HepG2 (cell line): ENCODE measurements at regions not wholly inside any gene's neighbourhood (a gene's known extent, or its start where the extent isn't known, plus 50 kb on each side); places are given as distances from the start of the nearest gene placed in this dataset.

Experiments used
- ARNT2 ChIP-seq: sonication (generic); formaldehyde crosslinking; IDR thresholded peaks from 2 replicates; pipeline ENCODE4 v1.8.0; 2022; ENCODE audit warnings: mild to moderate bottlenecking, low read depth, missing genetic modification reagents, moderate library complexity
- FLYWCH1 ChIP-seq: sonication (generic); formaldehyde crosslinking; IDR thresholded peaks from 2 replicates; pipeline ENCODE4 v1.8.1; 2023; ENCODE audit warnings: mild to moderate bottlenecking, missing genetic modification reagents
- KAT2B ChIP-seq: fragments of 150-350 bp; IDR thresholded peaks from 2 replicates; pipeline ENCODE4 v1.6.1; 2014; ENCODE audit warnings: low read depth, low read length, borderline replicate concordance
- KDM2A ChIP-seq: sonication (generic); formaldehyde crosslinking; IDR thresholded peaks from 2 replicates; pipeline ENCODE4 v1.4.0; 2020; ENCODE audit warnings: low read depth, missing genetic modification reagents, borderline replicate concordance
- KLF16 ChIP-seq, 2 experiments: sonication (generic) in 1 of 2; formaldehyde crosslinking in 1 of 2; IDR thresholded peaks; 2 replicates each; pipeline versions ENCODE4 v1.6.1 to v1.8.0; 2016 to 2023; ENCODE audit warnings: missing genetic modification reagents in 2 of 2, missing compliant biosample characterization in 1 of 2
- PRMT3 ChIP-seq: sonication (generic); formaldehyde crosslinking; IDR thresholded peaks from 2 replicates; pipeline ENCODE4 v1.8.1; 2022; ENCODE audit warnings: low read depth, mild to moderate bottlenecking, moderate library complexity, missing genetic modification reagents, borderline replicate concordance
- STAT5B ChIP-seq: sonication (generic); formaldehyde crosslinking; IDR thresholded peaks from 2 replicates; pipeline ENCODE4 v1.4.0; 2020; ENCODE audit warnings: missing genetic modification reagents
- ZNF264 ChIP-seq: sonication (generic); formaldehyde crosslinking; IDR thresholded peaks from 2 replicates; pipeline ENCODE4 v1.4.0; 2020; ENCODE audit warnings: missing genetic modification reagents
- ZNF383 ChIP-seq: sonication (generic); formaldehyde crosslinking; IDR thresholded peaks from 2 replicates; pipeline ENCODE4 v1.4.0; 2020; ENCODE audit warnings: missing genetic modification reagents, mild to moderate bottlenecking, borderline replicate concordance
- TF ChIP-seq, protein P1 (sequence below): sonication (generic); formaldehyde crosslinking; IDR thresholded peaks from 2 replicates; pipeline ENCODE4 v1.4.0; 2020; ENCODE audit warnings: mild to moderate bottlenecking, missing genetic modification reagents
- TF ChIP-seq, protein P2 (sequence below): sonication (generic); formaldehyde crosslinking; IDR thresholded peaks from 2 replicates; pipeline ENCODE4 v1.8.0; 2023; ENCODE audit warnings: mild to moderate bottlenecking, missing genetic modification reagents
- TF ChIP-seq, protein P3 (sequence below): sonication (generic); formaldehyde crosslinking; IDR thresholded peaks from 2 replicates; pipeline ENCODE4 v1.9.0; 2021; ENCODE audit warnings: missing genetic modification reagents, borderline replicate concordance
- TF ChIP-seq, protein P4 (sequence below): sonication (generic); formaldehyde crosslinking; conservative IDR thresholded peaks from 2 replicates; pipeline ENCODE4 v1.4.0; 2020; ENCODE audit warnings: missing genetic modification reagents

DNA sequence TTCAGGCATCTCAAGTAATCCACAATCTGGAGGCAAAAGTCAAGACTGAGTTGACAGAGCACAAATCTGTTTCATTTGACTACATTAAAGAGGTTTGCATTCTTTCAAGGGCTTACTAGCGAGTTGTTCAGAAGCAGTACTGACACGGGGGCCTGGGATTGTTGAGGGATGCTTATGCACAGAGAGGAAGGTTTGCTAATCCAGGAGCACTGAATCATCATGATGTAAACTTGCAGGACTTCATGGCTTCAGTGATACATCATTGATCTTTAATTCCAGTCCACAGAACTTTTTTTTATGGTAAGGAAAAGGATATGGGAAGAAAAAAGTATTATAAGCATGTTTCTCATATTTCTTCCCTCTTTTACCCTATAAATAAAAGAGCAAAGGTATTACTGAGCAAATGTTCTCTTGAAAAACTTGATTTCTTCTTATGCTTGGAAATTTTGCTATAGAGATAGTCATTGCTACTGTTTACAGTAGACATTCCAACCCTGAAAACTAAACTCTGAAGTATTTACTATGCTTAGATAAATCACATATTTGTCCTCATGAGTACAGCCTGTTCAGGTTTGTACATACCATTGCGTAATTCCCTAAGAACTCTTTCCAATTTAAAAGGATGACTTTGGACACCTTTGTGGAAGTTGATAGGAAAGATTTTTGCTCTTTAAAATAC, 65.8 kb upstream of the KPNA3 start (continued):
- no peak for TF ChIP-seq ZNF383 (CRISPR knock-in tag)
- TF ChIP-seq, protein P1, sequence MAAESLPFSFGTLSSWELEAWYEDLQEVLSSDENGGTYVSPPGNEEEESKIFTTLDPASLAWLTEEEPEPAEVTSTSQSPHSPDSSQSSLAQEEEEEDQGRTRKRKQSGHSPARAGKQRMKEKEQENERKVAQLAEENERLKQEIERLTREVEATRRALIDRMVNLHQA (CRISPR knock-in tag): no peak; the same call in 1 of the 2 replicates
- TF ChIP-seq, protein P2, sequence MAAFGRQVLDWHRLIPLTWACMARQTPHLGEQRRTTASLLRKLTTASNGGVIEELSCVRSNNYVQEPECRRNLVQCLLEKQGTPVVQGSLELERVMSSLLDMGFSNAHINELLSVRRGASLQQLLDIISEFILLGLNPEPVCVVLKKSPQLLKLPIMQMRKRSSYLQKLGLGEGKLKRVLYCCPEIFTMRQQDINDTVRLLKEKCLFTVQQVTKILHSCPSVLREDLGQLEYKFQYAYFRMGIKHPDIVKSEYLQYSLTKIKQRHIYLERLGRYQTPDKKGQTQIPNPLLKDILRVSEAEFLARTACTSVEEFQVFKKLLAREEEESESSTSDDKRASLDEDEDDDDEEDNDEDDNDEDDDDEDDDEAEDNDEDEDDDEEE (CRISPR knock-in tag): no peak
- no peak for TF ChIP-seq KDM2A (CRISPR knock-in tag)
- no peak for TF ChIP-seq PRMT3
- TF ChIP-seq, protein P3, sequence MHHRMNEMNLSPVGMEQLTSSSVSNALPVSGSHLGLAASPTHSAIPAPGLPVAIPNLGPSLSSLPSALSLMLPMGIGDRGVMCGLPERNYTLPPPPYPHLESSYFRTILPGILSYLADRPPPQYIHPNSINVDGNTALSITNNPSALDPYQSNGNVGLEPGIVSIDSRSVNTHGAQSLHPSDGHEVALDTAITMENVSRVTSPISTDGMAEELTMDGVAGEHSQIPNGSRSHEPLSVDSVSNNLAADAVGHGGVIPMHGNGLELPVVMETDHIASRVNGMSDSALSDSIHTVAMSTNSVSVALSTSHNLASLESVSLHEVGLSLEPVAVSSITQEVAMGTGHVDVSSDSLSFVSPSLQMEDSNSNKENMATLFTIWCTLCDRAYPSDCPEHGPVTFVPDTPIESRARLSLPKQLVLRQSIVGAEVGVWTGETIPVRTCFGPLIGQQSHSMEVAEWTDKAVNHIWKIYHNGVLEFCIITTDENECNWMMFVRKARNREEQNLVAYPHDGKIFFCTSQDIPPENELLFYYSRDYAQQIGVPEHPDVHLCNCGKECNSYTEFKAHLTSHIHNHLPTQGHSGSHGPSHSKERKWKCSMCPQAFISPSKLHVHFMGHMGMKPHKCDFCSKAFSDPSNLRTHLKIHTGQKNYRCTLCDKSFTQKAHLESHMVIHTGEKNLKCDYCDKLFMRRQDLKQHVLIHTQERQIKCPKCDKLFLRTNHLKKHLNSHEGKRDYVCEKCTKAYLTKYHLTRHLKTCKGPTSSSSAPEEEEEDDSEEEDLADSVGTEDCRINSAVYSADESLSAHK (CRISPR knock-in tag): no peak
- no peak for TF ChIP-seq KAT2B
- peak in 1 of 2 experiments; percentile 72; a peak in 1 of 4 replicates for TF ChIP-seq KLF16 (CRISPR knock-in tag; IDR thresholded peaks at IDR 0.05)
- no peak for TF ChIP-seq ARNT2 (CRISPR knock-in tag)
- TF ChIP-seq FLYWCH1 (CRISPR knock-in tag): no peak
- peak; percentile 48; the same call in 1 of the 2 replicates for TF ChIP-seq ZNF264 (CRISPR knock-in tag)
- no peak for TF ChIP-seq STAT5B (CRISPR knock-in tag)
- TF ChIP-seq, protein P4, sequence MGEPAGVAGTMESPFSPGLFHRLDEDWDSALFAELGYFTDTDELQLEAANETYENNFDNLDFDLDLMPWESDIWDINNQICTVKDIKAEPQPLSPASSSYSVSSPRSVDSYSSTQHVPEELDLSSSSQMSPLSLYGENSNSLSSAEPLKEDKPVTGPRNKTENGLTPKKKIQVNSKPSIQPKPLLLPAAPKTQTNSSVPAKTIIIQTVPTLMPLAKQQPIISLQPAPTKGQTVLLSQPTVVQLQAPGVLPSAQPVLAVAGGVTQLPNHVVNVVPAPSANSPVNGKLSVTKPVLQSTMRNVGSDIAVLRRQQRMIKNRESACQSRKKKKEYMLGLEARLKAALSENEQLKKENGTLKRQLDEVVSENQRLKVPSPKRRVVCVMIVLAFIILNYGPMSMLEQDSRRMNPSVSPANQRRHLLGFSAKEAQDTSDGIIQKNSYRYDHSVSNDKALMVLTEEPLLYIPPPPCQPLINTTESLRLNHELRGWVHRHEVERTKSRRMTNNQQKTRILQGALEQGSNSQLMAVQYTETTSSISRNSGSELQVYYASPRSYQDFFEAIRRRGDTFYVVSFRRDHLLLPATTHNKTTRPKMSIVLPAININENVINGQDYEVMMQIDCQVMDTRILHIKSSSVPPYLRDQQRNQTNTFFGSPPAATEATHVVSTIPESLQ (CRISPR knock-in tag): no peak
